ENCODE measurements at regions not wholly inside any gene's neighbourhood (a gene's known extent, or its start where the extent isn't known, plus 50 kb on each side); places are given as distances from the start of the nearest gene placed in this dataset.

- no peak for DNase-seq
- no peaks in the 10 kb centered on the region for H3K4me1 Mint-ChIP-seq
- POLR2A ChIA-PET = no interaction called here
- no peak overlapping the region for H3K27ac Mint-ChIP-seq
- H3K36me3 Mint-ChIP-seq (ENCODE audit: low read depth) = no peaks in the 10 kb centered on the region
- CTCF ChIA-PET = no interaction called here
- no peaks in the 10 kb centered on the region for H3K27me3 Mint-ChIP-seq
- no peaks in the 10 kb centered on the region for H3K9me3 Mint-ChIP-seq
- H3K4me3 Mint-ChIP-seq = no peak overlapping the region
Measured at GRCh38 chr2:145622285-145622684, 1102.4 kb upstream of the ZEB2 start.

- no peak for DNase-seq
- H3K4me1 Mint-ChIP-seq = no peaks in the 10 kb centered on the region
- no peaks in the 10 kb centered on the region for H3K27me3 Mint-ChIP-seq
- no peaks in the 10 kb centered on the region for H3K36me3 Mint-ChIP-seq (ENCODE audit: low read depth)
- CTCF ChIA-PET = no interaction called here
- H3K9me3 Mint-ChIP-seq = peaks cover 2% of the 10 kb centered on the region
- POLR2A ChIA-PET = no interaction called here
- H3K4me3 Mint-ChIP-seq = no peak overlapping the region
- H3K27ac Mint-ChIP-seq = no peak overlapping the region
Measured at GRCh38 chr2:145617906-145618305, 1098.0 kb upstream of the ZEB2 start.

- no peaks in the 10 kb centered on the region for H3K4me1 Mint-ChIP-seq
- CTCF ChIA-PET = no interaction called here
- no peak overlapping the region for H3K27ac Mint-ChIP-seq
- POLR2A ChIA-PET = no interaction called here
- H3K4me3 Mint-ChIP-seq = no peak overlapping the region
- DNase-seq = no peak
- H3K27me3 Mint-ChIP-seq = no peaks in the 10 kb centered on the region
- H3K36me3 Mint-ChIP-seq (ENCODE audit: low read depth) = no peaks in the 10 kb centered on the region
- peaks cover 2% of the 10 kb centered on the region for H3K9me3 Mint-ChIP-seq
Measured at GRCh38 chr2:145617420-145617819, 1097.5 kb upstream of the ZEB2 start.

- Mint-ChIP-seq H3K4me1 (no peaks in the 10 kb centered on the region), H3K36me3 (ENCODE audit: low read depth) (no peaks in the 10 kb centered on the region), H3K27me3 (no peaks in the 10 kb centered on the region), H3K4me3 (no peak overlapping the region), H3K9me3 (peaks cover 2% of the 10 kb centered on the region), H3K27ac (no peak overlapping the region)
- no peak for DNase-seq
- ChIA-PET POLR2A (no interaction called here), CTCF (no interaction called here)
Measured at GRCh38 chr2:145615626-145616025, 1095.7 kb upstream of the ZEB2 start.

GRCh38 chr2:145609951-145610350 is 1090.0 kb upstream of the ZEB2 start:
- Mint-ChIP-seq H3K27me3 (no peaks in the 10 kb centered on the region), H3K4me3 (no peak overlapping the region), H3K36me3 (ENCODE audit: low read depth) (no peaks in the 10 kb centered on the region), H3K27ac (no peak overlapping the region), H3K4me1 (no peaks in the 10 kb centered on the region), H3K9me3 (peaks cover 2% of the 10 kb centered on the region)
- CTCF ChIA-PET = no interaction called here
- POLR2A ChIA-PET = no interaction called here
- DNase-seq = no peak

GRCh38 chr2:145601361-145601925 is 1081.5 kb upstream of the ZEB2 start:
- ChIA-PET CTCF (no interaction called here), POLR2A (no interaction called here)
- H3K36me3 Mint-ChIP-seq (ENCODE audit: low read depth) = no peaks in the 10 kb centered on the region
- H3K4me3 Mint-ChIP-seq = no peak overlapping the region
- no peak for DNase-seq
- H3K9me3 Mint-ChIP-seq = peaks cover 3% of the 10 kb centered on the region
- no peaks in the 10 kb centered on the region for H3K4me1 Mint-ChIP-seq
- H3K27me3 Mint-ChIP-seq = no peaks in the 10 kb centered on the region
- H3K27ac Mint-ChIP-seq = no peak overlapping the region

- DNase-seq = no peak
- CTCF ChIA-PET = no interaction called here
- H3K4me3 Mint-ChIP-seq = no peak overlapping the region
- no peaks in the 10 kb centered on the region for H3K36me3 Mint-ChIP-seq (ENCODE audit: low read depth)
- peaks cover 3% of the 10 kb centered on the region for H3K9me3 Mint-ChIP-seq
- no peaks in the 10 kb centered on the region for H3K4me1 Mint-ChIP-seq
- no peaks in the 10 kb centered on the region for H3K27me3 Mint-ChIP-seq
- POLR2A ChIA-PET = no interaction called here
- H3K27ac Mint-ChIP-seq = no peak overlapping the region
Measured at GRCh38 chr2:145600811-145601210, 1080.9 kb upstream of the ZEB2 start.

GRCh38 chr2:145599756-145600155 is 1079.8 kb upstream of the ZEB2 start:
- DNase-seq = no peak
- CTCF ChIA-PET = no interaction called here
- POLR2A ChIA-PET = no interaction called here
- Mint-ChIP-seq H3K4me1 (no peaks in the 10 kb centered on the region), H3K36me3 (ENCODE audit: low read depth) (no peaks in the 10 kb centered on the region), H3K4me3 (no peak overlapping the region), H3K27me3 (no peaks in the 10 kb centered on the region), H3K9me3 (peaks cover 3% of the 10 kb centered on the region), H3K27ac (no peak overlapping the region)

- no peak for DNase-seq
- peaks cover under 1% of the 10 kb centered on the region for H3K9me3 Mint-ChIP-seq
- CTCF ChIA-PET = no interaction called here
- POLR2A ChIA-PET = no interaction called here
- no peaks in the 10 kb centered on the region for H3K36me3 Mint-ChIP-seq (ENCODE audit: low read depth)
- no peak overlapping the region for H3K4me3 Mint-ChIP-seq
- no peak overlapping the region for H3K27ac Mint-ChIP-seq
- no peaks in the 10 kb centered on the region for H3K27me3 Mint-ChIP-seq
- no peaks in the 10 kb centered on the region for H3K4me1 Mint-ChIP-seq
Measured at GRCh38 chr2:145598434-145598833, 1078.5 kb upstream of the ZEB2 start.

GRCh38 chr2:145597809-145598208 is 1077.9 kb upstream of the ZEB2 start:
- Mint-ChIP-seq H3K9me3 (no peaks in the 10 kb centered on the region), H3K36me3 (ENCODE audit: low read depth) (no peaks in the 10 kb centered on the region), H3K27me3 (no peaks in the 10 kb centered on the region), H3K27ac (no peak overlapping the region), H3K4me3 (no peak overlapping the region), H3K4me1 (no peaks in the 10 kb centered on the region)
- ChIA-PET POLR2A (no interaction called here), CTCF (no interaction called here)
- no peak for DNase-seq

GRCh38 chr2:145597006-145597405 is 1077.1 kb upstream of the ZEB2 start:
- ChIA-PET CTCF (no interaction called here), POLR2A (no interaction called here)
- Mint-ChIP-seq H3K4me1 (no peaks in the 10 kb centered on the region), H3K27me3 (no peaks in the 10 kb centered on the region), H3K4me3 (no peak overlapping the region), H3K9me3 (no peaks in the 10 kb centered on the region), H3K36me3 (ENCODE audit: low read depth) (no peaks in the 10 kb centered on the region), H3K27ac (no peak overlapping the region)
- no peak for DNase-seq

GRCh38 chr2:145596416-145596815 is 1076.5 kb upstream of the ZEB2 start:
- CTCF ChIA-PET = no interaction called here
- POLR2A ChIA-PET = no interaction called here
- no peak for DNase-seq
- no peak overlapping the region for H3K4me3 Mint-ChIP-seq
- H3K9me3 Mint-ChIP-seq = no peaks in the 10 kb centered on the region
- H3K27ac Mint-ChIP-seq = no peak overlapping the region
- no peaks in the 10 kb centered on the region for H3K27me3 Mint-ChIP-seq
- no peaks in the 10 kb centered on the region for H3K36me3 Mint-ChIP-seq (ENCODE audit: low read depth)
- no peaks in the 10 kb centered on the region for H3K4me1 Mint-ChIP-seq

GRCh38 chr2:145595296-145595695 is 1075.4 kb upstream of the ZEB2 start:
- no peaks in the 10 kb centered on the region for H3K36me3 Mint-ChIP-seq (ENCODE audit: low read depth)
- no peak overlapping the region for H3K4me3 Mint-ChIP-seq
- no peak for DNase-seq
- no peak overlapping the region for H3K27ac Mint-ChIP-seq
- H3K27me3 Mint-ChIP-seq = no peaks in the 10 kb centered on the region
- H3K4me1 Mint-ChIP-seq = no peaks in the 10 kb centered on the region
- H3K9me3 Mint-ChIP-seq = no peaks in the 10 kb centered on the region
- ChIA-PET CTCF (no interaction called here), POLR2A (no interaction called here)

GRCh38 chr2:145593991-145594614 is 1074.2 kb upstream of the ZEB2 start:
- Mint-ChIP-seq H3K4me1 (no peaks in the 10 kb centered on the region), H3K27ac (no peak overlapping the region), H3K36me3 (ENCODE audit: low read depth) (no peaks in the 10 kb centered on the region), H3K27me3 (no peaks in the 10 kb centered on the region), H3K4me3 (no peak overlapping the region), H3K9me3 (no peaks in the 10 kb centered on the region)
- ChIA-PET POLR2A (no interaction called here), CTCF (no interaction called here)
- no peak for DNase-seq

GRCh38 chr2:145593280-145593679 is 1073.4 kb upstream of the ZEB2 start:
- ChIA-PET POLR2A (no interaction called here), CTCF (no interaction called here)
- no peak overlapping the region for H3K4me3 Mint-ChIP-seq
- H3K27ac Mint-ChIP-seq = no peak overlapping the region
- H3K36me3 Mint-ChIP-seq (ENCODE audit: low read depth) = no peaks in the 10 kb centered on the region
- no peak for DNase-seq
- H3K4me1 Mint-ChIP-seq = no peaks in the 10 kb centered on the region
- no peaks in the 10 kb centered on the region for H3K9me3 Mint-ChIP-seq
- no peaks in the 10 kb centered on the region for H3K27me3 Mint-ChIP-seq
